H1 (cell line): ENCODE measurements at regions not wholly inside any gene's neighbourhood (a gene's known extent, or its start where the extent isn't known, plus 50 kb on each side); places are given as distances from the start of the nearest gene placed in this dataset.

ENCODE experiments used
- CEBPB ChIP-seq: IDR thresholded peaks from 2 replicates; pipeline ENCODE4 v1.6.1; 2012; ENCODE audit warnings: low read depth, low read length
- EP300 ChIP-seq, 2 experiments: IDR thresholded peaks; 1 replicate in 1 of 2; 2 replicates in 1 of 2; pipeline ENCODE4 v1.6.1; 2011 to 2012; ENCODE audit warnings: low read depth in 2 of 2, low read length in 2 of 2, mild to moderate bottlenecking in 2 of 2, borderline replicate concordance in 1 of 2, inconsistent platforms in 1 of 2, moderate library complexity in 1 of 2
- EZH2 ChIP-seq: fragments of 200-600 bp; sonication (generic); IDR thresholded peaks from 2 replicates; pipeline ENCODE4 v1.7.1; 2012; ENCODE audit warnings: low read depth, mild to moderate bottlenecking, moderate library complexity, low read length, inconsistent platforms; ENCODE audit not compliant: severe bottlenecking
- JUN ChIP-seq: IDR thresholded peaks from 2 replicates; pipeline ENCODE4 v1.6.1; 2011; ENCODE audit warnings: low read depth, mild to moderate bottlenecking, improper control_type of control experiment, low read length
- POU5F1 ChIP-seq: IDR thresholded peaks from 2 replicates; pipeline ENCODE4 v1.6.1; 2011; ENCODE audit warnings: low read depth, mild to moderate bottlenecking, low read length, moderate library complexity
- TF ChIP-seq, protein P1 (sequence below), 3 experiments: IDR thresholded peaks; 1 replicate in 2 of 3; 2 replicates in 1 of 3; pipeline versions ENCODE4 v1.5.1 to v1.6.1; 2011; ENCODE audit warnings: low read length in 3 of 3, mild to moderate bottlenecking in 3 of 3, inconsistent platforms in 2 of 3, low read depth in 1 of 3, moderate library complexity in 1 of 3; ENCODE audit not compliant: insufficient read depth in 1 of 3; ENCODE audit errors: control extremely low read depth in 1 of 3

GRCh38 chrX:129065895-129066294 is 457.4 kb downstream of the SMARCA1 start:
- TF ChIP-seq, protein P1, sequence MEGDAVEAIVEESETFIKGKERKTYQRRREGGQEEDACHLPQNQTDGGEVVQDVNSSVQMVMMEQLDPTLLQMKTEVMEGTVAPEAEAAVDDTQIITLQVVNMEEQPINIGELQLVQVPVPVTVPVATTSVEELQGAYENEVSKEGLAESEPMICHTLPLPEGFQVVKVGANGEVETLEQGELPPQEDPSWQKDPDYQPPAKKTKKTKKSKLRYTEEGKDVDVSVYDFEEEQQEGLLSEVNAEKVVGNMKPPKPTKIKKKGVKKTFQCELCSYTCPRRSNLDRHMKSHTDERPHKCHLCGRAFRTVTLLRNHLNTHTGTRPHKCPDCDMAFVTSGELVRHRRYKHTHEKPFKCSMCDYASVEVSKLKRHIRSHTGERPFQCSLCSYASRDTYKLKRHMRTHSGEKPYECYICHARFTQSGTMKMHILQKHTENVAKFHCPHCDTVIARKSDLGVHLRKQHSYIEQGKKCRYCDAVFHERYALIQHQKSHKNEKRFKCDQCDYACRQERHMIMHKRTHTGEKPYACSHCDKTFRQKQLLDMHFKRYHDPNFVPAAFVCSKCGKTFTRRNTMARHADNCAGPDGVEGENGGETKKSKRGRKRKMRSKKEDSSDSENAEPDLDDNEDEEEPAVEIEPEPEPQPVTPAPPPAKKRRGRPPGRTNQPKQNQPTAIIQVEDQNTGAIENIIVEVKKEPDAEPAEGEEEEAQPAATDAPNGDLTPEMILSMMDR (IDR thresholded peaks at IDR 0.05; ENCODE audit: control extremely low read depth in 1 of 3, insufficient read depth in 1 of 3, low read depth in 1 of 3, low read length in 3 of 3): no peak
- TF ChIP-seq JUN (no peak), EP300 (IDR thresholded peaks at IDR 0.05; ENCODE audit: borderline replicate concordance in 1 of 2, low read depth in 2 of 2, low read length in 2 of 2) (no peak), EZH2 (no peak), CEBPB (no peak), POU5F1 (no peak)
